ENCODE measurements at regions not wholly inside any gene's neighbourhood (a gene's known extent, or its start where the extent isn't known, plus 50 kb on each side); places are given as distances from the start of the nearest gene placed in this dataset.

DNA sequence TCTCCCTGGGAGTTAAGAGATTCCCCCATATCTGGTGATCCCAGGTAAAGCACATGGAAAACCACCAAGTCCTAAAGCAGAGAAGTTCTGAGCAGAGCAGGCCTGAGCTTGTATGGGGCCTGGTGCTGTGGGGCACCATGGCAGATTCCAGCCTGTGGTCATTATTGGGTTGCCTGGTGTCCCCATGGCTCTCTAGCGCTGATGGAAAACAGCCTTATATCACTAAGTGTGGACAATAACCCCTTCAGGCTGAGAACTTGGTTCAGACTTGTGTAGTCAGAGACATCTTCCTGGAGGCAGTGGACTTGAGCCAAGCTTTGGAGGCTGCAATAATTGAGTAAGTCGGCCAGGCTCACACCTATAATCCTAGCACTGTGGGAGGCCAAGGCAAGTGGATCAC is 96.8 kb downstream of the MCFD2 start:
- H3K36me3 ChIP-seq (ENCODE audit: insufficient read depth, low read length, poor library complexity, severe bottlenecking), result no peaks in the 10 kb centered on the region
- no peak overlapping the region for H3K27ac ChIP-seq (ENCODE audit: low read depth, low read length, poor library complexity, severe bottlenecking)
- POLR2A ChIA-PET (ENCODE audit: low non-redundant PET), result no interaction called here
- no peak overlapping the region for H3K4me3 ChIP-seq (ENCODE audit: low read depth, low read length, poor library complexity, severe bottlenecking)
- intact Hi-C loops (cut with micrococcal nuclease; ENCODE audit: unreplicated experiment), result no loop called here
- H3K9me3 ChIP-seq (ENCODE audit: low read depth, low read length, poor library complexity, severe bottlenecking), result no peaks in the 10 kb centered on the region
- CTCF ChIA-PET, result no interaction called here
- no peak for DNase-seq (ENCODE audit: low spot score)
- no TSS peak for BruUV-seq (replicated peaks)
- TF ChIP-seq, protein P1, sequence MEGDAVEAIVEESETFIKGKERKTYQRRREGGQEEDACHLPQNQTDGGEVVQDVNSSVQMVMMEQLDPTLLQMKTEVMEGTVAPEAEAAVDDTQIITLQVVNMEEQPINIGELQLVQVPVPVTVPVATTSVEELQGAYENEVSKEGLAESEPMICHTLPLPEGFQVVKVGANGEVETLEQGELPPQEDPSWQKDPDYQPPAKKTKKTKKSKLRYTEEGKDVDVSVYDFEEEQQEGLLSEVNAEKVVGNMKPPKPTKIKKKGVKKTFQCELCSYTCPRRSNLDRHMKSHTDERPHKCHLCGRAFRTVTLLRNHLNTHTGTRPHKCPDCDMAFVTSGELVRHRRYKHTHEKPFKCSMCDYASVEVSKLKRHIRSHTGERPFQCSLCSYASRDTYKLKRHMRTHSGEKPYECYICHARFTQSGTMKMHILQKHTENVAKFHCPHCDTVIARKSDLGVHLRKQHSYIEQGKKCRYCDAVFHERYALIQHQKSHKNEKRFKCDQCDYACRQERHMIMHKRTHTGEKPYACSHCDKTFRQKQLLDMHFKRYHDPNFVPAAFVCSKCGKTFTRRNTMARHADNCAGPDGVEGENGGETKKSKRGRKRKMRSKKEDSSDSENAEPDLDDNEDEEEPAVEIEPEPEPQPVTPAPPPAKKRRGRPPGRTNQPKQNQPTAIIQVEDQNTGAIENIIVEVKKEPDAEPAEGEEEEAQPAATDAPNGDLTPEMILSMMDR (conservative IDR thresholded peaks at IDR 0.05; ENCODE audit: low read depth, low read length), result no peak
- TF ChIP-seq EZH2 (IDR thresholded peaks at IDR 0.05; ENCODE audit: borderline replicate concordance, low read depth, low read length, poor library complexity, severe bottlenecking), result no peak
- no peaks in the 10 kb centered on the region for H3K27me3 ChIP-seq (replicated peaks; ENCODE audit: insufficient read depth, low read depth, low read length, poor library complexity)
- H3K4me1 ChIP-seq (ENCODE audit: insufficient read depth, low read length, poor library complexity, severe bottlenecking), result no peaks in the 10 kb centered on the region

DNA sequence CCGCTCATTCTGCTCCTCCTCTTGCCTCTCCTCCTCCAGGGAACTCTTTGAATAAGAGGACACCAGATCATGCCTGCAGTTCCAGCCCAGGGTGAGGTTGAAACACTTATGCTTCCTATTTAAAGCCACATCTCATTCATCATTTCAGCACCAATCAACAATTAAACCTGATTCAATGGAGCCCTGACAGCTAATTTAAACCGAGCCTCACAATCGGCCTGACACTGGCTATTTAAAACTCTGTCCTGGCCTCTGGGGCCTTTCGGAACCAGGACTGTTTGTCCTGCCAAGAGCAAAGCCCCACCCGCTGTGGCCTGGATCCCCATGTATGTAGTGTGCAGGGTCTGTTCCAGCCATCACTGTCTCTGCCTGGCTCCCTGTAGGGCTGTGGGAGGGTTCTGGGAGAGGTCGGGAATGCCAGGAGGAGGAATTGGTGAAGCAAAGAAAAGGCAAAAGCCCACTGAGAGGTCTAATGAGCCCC is 97.4 kb downstream of the MCFD2 start:
- CTCF ChIA-PET, result no interaction called here
- POLR2A ChIA-PET (ENCODE audit: low non-redundant PET), result no interaction called here
- Histone ChIP-seq H3K36me3 (ENCODE audit: insufficient read depth, low read length, poor library complexity, severe bottlenecking) (no peaks in the 10 kb centered on the region), H3K27ac (ENCODE audit: low read depth, low read length, poor library complexity, severe bottlenecking) (no peak overlapping the region), H3K9me3 (ENCODE audit: low read depth, low read length, poor library complexity, severe bottlenecking) (no peaks in the 10 kb centered on the region), H3K4me3 (ENCODE audit: low read depth, low read length, poor library complexity, severe bottlenecking) (no peak overlapping the region), H3K27me3 (replicated peaks; ENCODE audit: insufficient read depth, low read depth, low read length, poor library complexity) (no peaks in the 10 kb centered on the region), H3K4me1 (ENCODE audit: insufficient read depth, low read length, poor library complexity, severe bottlenecking) (no peaks in the 10 kb centered on the region)
- intact Hi-C loops (cut with micrococcal nuclease; ENCODE audit: unreplicated experiment), result no loop called here
- TF ChIP-seq, protein P1 (conservative IDR thresholded peaks at IDR 0.05; ENCODE audit: low read depth, low read length), result no peak
- no TSS peak for BruUV-seq (replicated peaks)
- no peak for DNase-seq (ENCODE audit: low spot score)

DNA sequence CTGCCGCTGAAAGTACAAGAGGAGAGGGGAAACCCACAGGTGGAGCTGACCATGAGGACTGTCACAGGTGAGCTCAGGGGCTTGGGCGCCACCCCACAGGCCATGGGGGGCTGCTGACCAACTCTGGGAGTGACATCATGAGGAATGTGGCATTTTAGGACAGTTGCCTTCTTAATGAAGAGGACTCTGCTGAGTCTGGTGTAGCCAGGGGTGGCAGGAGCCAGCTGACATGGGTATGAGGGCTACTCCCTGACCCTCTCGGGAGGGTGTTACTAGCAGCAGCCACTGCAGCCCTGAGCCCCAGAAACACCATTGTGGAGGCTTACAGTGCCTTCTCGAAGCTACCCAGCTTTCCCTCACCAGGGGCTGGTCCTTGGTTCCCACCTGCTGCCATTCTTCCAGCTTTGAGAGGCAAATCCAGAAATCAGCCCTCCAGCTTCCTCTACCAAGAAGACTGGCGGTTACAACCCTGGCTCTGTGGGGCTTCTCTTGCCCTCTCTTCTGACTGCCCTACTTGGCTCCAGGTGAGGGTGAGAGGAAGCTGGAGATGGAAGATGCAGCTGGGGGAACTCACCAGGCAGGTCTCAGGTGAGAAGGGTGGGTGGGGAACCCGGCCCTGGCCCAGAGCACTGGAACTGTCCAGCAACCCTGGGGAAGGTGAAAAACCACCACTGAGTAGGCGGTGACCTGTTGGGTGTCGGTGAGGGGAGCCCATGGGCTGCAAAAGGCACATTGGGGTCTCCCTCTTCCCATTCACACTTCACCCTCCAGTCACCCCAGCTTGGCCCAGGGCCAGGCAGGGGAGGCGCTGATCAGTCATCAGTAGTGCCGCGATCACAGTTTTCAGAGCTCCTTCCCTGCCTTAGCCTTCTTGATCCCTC is 98.5 kb downstream of the MCFD2 start:
- ChIA-PET CTCF (no interaction called here), POLR2A (ENCODE audit: low non-redundant PET) (no interaction called here)
- Histone ChIP-seq H3K27ac (ENCODE audit: low read depth, low read length, poor library complexity, severe bottlenecking) (no peak overlapping the region), H3K4me1 (ENCODE audit: insufficient read depth, low read length, poor library complexity, severe bottlenecking) (peaks cover 10% of the 10 kb centered on the region), H3K4me3 (ENCODE audit: low read depth, low read length, poor library complexity, severe bottlenecking) (no peak overlapping the region), H3K27me3 (replicated peaks; ENCODE audit: insufficient read depth, low read depth, low read length, poor library complexity) (no peaks in the 10 kb centered on the region), H3K36me3 (ENCODE audit: insufficient read depth, low read length, poor library complexity, severe bottlenecking) (no peaks in the 10 kb centered on the region), H3K9me3 (ENCODE audit: low read depth, low read length, poor library complexity, severe bottlenecking) (no peaks in the 10 kb centered on the region)
- intact Hi-C loops (cut with micrococcal nuclease; ENCODE audit: unreplicated experiment), result no loop called here
- no peak for TF ChIP-seq EZH2 (IDR thresholded peaks at IDR 0.05; ENCODE audit: borderline replicate concordance, low read depth, low read length, poor library complexity, severe bottlenecking)
- TF ChIP-seq, protein P1 (conservative IDR thresholded peaks at IDR 0.05; ENCODE audit: low read depth, low read length), result no peak
- no peak for DNase-seq (ENCODE audit: low spot score)
- BruUV-seq (replicated peaks), result no TSS peak
